CD4-positive, alpha-beta T cell treated with Interleukin-15 for 4 hours (primary cell): ENCODE measurements at regions not wholly inside any gene's neighbourhood (a gene's known extent, or its start where the extent isn't known, plus 50 kb on each side); places are given as distances from the start of the nearest gene placed in this dataset.
A peak's percentile ranks its signal among the peaks of the same experiment; 100 is the strongest.

Experiments used
- DNase-seq: peaks from one replicate; pipeline ENCODE4 v3.0.0-alpha.2; 2020; ENCODE audit warnings: low spot score

DNA sequence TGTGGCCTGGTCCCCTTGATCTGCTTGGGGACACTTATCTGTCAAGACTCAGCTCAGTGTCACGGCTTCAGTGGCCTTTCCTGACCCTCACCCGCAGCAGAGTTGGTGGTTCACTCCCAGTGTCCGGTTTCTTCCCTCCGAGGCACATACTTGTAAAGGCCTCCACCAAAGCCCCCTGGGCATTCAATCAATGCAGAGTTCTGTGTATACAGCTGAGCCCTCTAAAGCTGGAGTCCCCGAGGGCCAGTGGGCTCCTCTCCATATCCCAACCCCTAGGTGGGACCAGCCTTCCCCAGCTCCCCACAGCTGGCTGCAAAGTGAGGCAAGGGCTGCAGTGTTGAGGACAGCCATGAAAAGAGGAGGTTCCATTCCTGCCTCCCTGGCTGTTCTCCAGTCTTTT is 70.9 kb upstream of the RGMA start:
- DNase-seq, result no peak

GRCh38 chr15:93158097-93158900 is 69.3 kb upstream of the RGMA start:
- no peak for DNase-seq

- DNase-seq, result no peak
These were observed 65.7 kb upstream of the RGMA start for GRCh38 chr15:93154666-93155065.

- DNase-seq, result no peak
These were observed 63.9 kb upstream of the RGMA start for GRCh38 chr15:93152951-93153350.

DNA sequence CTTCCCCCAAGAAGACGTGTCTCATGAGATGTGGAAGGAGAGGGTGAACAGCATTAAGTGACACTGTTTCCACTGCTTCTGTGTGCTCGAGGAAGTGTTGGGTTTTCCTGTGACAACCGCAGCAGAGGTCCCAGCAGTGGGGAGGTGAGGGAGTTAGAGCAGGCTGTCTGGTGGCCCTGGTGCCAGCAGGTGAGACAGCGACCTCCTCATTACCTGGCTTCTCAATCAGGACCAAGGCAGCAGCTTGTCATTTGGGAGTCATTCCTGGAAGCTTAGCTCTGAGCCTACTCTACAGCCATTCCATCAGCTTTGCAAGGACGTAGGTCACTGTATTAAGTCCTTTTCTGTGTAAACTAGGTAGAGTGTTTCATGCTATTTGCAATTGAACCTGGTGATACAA is 63.3 kb upstream of the RGMA start:
- DNase-seq, result peak; percentile 49

DNA sequence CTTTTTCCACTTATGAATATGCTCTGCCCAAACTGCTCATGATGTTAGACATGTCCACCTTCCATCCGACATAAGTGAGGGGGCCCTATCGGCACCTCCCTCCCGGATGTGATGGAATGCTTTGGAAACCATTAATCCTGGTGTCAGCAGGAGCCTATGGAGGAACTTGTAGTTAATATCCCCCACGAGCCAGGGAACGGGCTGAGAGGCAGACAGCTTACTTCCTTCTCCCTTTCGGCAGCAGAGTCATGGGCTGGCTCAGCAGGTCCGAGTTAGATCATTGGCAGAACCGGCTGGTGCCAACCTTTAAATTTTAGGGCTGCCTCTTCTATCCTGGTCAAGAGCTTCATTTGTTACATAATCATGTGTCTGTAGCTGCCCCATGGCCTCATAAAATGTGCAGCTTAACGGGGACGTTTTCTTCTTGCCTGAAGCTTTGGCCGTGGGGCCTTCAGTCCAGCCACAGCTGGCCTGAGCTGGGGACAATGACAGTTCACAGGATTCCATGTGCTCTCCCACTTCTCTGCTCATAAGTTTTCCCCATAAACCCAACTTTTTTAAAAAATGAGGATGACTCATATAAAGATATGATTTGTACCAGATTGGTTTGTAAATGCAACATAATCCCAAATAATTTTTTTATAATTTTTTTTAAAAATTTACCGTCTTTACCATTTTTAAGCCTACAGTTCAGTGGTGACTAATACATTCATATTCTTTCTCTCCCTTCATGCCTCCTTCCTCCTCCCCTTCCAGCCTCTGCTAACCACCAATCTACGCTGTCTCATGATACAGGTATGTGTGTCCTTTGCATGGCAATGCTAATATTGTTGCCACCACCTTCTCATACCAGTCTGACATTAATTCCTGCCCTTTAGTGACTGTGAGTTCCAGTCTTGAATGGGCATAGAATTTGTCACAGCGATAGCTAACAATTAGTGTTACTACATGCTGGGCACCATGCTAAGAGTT is 62.2 kb upstream of the RGMA start:
- no peak for DNase-seq

DNA sequence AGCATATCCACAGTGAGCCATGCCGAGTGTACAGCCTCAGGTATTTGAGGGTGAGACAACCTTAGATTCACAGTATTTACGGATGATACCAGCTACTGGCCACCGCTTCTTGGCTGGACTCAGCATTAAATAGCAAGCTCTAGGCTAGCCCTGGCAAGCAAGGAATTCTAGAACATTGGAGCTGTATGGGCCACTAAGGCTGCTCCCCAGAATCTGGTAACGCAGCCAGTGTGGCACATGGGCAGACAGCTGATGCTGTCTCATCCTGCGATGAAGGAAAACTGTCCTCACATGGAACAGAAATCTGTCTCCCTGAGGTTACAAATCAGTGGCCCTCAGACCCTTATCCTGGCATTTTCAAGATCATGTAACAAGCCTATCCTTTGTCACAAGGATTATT is 57.6 kb upstream of the RGMA start:
- no peak for DNase-seq

DNA sequence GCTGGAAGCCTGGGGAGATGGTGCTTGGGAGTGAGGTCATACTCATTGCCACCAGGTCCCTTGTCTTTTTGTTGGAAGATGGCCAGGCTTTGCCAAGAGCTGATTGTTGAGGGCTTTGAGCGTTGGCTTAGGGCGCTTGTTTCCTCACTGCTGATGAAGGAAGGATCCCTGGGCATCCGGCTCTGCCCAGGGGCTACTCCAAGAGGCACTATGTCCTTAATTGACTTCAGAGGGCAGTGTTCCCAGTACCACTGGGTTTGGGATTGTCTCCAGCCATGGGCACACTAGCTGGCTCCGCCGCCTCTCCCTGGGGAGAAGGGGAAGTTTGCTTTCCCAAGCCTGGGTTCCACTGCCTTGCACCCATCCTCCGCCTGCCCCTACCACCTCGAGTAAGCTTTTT is 57.2 kb upstream of the RGMA start:
- DNase-seq, result no peak

DNA sequence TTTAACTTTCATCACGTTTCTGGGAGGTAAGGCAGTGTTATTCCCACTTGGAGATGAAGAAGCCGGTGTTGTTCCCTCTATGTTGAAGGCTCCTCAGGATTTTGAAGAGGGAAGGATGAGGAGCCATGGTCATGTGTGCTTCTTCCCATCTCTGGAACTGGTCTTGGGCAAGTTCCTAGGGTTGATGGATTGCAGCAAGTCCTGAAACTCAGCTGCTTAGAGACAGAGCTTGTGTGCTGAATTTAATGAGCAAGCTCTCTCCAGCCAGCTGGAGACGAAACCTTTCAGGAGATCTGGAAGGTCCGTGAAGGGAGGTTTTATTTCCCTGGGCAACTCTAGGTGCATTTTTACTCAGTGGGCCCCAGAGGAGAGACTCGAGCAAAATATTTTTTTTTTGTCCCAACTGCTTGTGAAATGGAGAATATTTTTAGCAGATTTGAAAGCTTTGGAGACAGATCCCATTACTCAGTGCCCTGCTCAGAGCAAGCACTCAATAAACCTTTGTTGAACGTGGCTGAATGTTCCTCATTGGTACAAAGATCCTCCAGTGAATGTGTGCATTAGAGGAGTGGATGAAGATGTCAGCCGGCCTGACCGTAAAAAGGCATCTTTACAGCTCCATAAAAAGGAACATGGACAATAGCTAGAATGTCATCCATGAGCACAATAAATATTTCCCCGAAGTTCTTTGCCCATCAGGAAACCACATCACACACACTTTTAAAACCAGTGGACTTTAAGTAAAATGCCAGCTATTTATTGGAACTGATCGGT is 55.6 kb upstream of the RGMA start:
- DNase-seq, result no peak

DNA sequence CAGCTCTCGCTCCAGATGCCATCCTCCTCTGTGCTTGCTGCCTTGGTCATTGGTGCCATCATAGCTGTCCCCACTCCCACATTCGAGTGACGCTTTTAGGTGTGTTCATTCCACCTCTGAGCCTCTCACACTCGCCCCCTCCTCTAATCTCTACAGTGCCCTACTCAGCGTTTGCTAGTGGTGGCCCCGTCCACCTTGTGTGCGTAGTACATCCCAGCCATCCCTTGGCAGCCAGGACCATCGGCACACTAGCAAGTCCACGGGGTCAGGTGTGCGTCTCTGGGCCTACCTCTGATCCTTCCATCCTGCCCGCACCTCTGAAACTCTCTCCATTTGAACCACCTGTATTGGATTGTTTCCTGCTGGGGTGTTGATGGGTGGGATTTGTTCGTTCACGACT is 54.2 kb upstream of the RGMA start:
- DNase-seq, result no peak

- peak; percentile 40 for DNase-seq
These were observed 52.4 kb upstream of the RGMA start for GRCh38 chr15:93141371-93141794.

DNA sequence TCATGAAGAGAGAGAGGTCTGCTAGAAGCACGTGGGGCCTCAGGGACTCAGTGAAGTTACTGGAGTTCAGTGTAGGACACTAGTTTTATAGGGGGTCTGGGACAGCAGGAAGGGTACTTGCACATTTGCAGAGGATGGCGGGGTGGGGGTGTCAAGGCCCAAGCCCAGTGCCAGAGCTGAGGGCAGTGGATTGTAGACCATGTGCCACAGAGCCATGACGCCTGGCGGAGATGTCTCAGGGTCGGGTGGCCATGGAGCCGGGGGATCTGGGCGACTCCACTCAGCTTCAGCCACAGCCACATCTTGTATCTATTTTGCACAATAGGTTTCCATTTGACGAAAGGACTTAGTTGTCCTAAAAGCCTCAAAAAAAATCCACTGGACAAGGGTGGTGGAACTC is 50.4 kb upstream of the RGMA start:
- DNase-seq, result no peak

GRCh38 chr15:93138681-93139250 is 49.8 kb upstream of the RGMA start:
- DNase-seq, result no peak
